Stomach (tissue), 8 donors: ENCODE measurements at regions not wholly inside any gene's neighbourhood (a gene's known extent, or its start where the extent isn't known, plus 50 kb on each side); places are given as distances from the start of the nearest gene placed in this dataset.

Source experiments
- DNase-seq, 2 donors: peaks; one replicate each; pipeline versions ENCODE4 v3.0.0 to v3.0.0-alpha.2; 2013 to 2019
- H3K27ac ChIP-seq, 5 donors: fragments of 200-600 bp in 4 of 5; sonication (generic) in 4 of 5; one replicate each; pipeline ENCODE4 v1.5.1; 2013 to 2019; ENCODE audit warnings: mild to moderate bottlenecking in 1 of 5, moderate library complexity in 1 of 5
- H3K27me3 ChIP-seq, 3 donors: fragments of 200-600 bp; sonication (generic); one replicate each; pipeline ENCODE4 v1.5.1; 2017 to 2019; ENCODE audit warnings: mixed run types in 1 of 3
- H3K36me3 ChIP-seq, 4 donors: fragments of 200-600 bp; sonication (generic); 1 replicate in 3 of 4; 2 replicates in 1 of 4; pipeline ENCODE4 v1.5.1; 2016 to 2019
- H3K4me1 ChIP-seq, 4 donors: fragments of 200-600 bp; sonication (generic); one replicate each; pipeline ENCODE4 v1.5.1; 2016 to 2019
- H3K4me3 ChIP-seq, 4 donors: fragments of 200-600 bp; sonication (generic) in 3 of 4; one replicate each; pipeline ENCODE4 v1.5.1; 2016 to 2019; ENCODE audit warnings: mild to moderate bottlenecking in 1 of 4
- H3K9me3 ChIP-seq, 4 donors: fragments of 200-600 bp; sonication (generic); one replicate each; pipeline ENCODE4 v1.5.1; 2016 to 2019
- EP300 ChIP-seq: sonication (generic); formaldehyde crosslinking; IDR thresholded peaks from one replicate; pipeline ENCODE4 v1.6.1; 2017; ENCODE audit warnings: antibody characterized with exemption
- POLR2A ChIP-seq, 4 donors: fragments of 450-650 bp; IDR thresholded peaks; one replicate each; pipeline ENCODE4 v1.6.1; 2016; ENCODE audit warnings: antibody characterized with exemption in 4 of 4, control low read depth in 2 of 4, mild to moderate bottlenecking in 1 of 4, moderate library complexity in 1 of 4
- POLR2AphosphoS5 ChIP-seq, 3 donors: sonication (generic); formaldehyde crosslinking; IDR thresholded peaks; one replicate each; pipeline ENCODE4 v1.6.1; 2016; ENCODE audit warnings: antibody characterized with exemption in 3 of 3
- WGBS, 5 donors: extraction: QIAGEN DNeasy Blood & Tissue Kit in 3 of 5; methylation state at CpG; one replicate each; pipeline versions ENCODE4 v1.1.5 to v1.1.7; 2013 to 2018; 5-methylcytosine and 5-hydroxymethylcytosine counted together
- intact Hi-C: fragments of 100-400 bp; cut with DNase I; formaldehyde crosslinking; loops from one replicate; pipeline ENCODE4 v1.15.1; 2023; ENCODE audit warnings: low total_unique reads
- TF ChIP-seq, protein P1 (sequence below), 7 experiments: fragments of 450-650 bp in 4 of 7; fragments of 200-600 bp in 3 of 7; sonication (generic) in 3 of 7; IDR thresholded peaks; one replicate each; pipeline ENCODE4 v1.5.1; 2016 to 2019; ENCODE audit warnings: antibody characterized with exemption in 7 of 7, control low read depth in 2 of 7, mild to moderate bottlenecking in 1 of 7
- donor health status: healthy with polysubstance abuse.
- donor health status: Bipolar disorder and iron deficiency.
- donor health status: healthy.

DNA sequence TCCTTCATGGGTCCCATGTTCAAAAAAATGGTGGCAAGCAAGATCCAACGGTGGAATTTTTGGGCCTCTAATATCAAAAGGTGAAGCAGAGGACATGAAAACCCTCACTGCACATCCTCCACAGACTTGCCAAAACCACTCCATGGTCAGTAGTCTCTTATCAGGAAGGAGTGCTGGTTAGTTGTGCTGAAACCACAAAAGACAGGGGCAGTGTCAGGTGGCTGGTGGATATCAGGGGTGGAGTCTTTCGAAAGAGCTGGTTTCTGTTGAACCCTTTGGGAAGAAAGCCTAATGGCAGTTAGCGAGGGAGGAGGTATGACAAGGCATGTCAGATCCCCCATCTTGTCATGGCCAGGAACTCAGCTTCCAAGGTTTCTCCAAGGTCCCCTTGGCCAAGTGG lies 395.9 kb upstream of the CAMK1G start:
- Histone ChIP-seq H3K4me1 (no peaks in the 10 kb centered on the region), H3K4me3 (no peak overlapping the region), H3K27ac (no peak overlapping the region), H3K9me3 (peaks cover 0 to 13% (median 9%) of the 10 kb centered on the region in 4 donors), H3K27me3 (no peaks in the 10 kb centered on the region), H3K36me3 (no peaks in the 10 kb centered on the region)
- DNase-seq = no peak
- no peak for TF ChIP-seq EP300
- TF ChIP-seq POLR2AphosphoS5 (IDR thresholded peaks at IDR 0.05) = no peak
- TF ChIP-seq POLR2A (IDR thresholded peaks at IDR 0.05) = no peak
- TF ChIP-seq, protein P1, sequence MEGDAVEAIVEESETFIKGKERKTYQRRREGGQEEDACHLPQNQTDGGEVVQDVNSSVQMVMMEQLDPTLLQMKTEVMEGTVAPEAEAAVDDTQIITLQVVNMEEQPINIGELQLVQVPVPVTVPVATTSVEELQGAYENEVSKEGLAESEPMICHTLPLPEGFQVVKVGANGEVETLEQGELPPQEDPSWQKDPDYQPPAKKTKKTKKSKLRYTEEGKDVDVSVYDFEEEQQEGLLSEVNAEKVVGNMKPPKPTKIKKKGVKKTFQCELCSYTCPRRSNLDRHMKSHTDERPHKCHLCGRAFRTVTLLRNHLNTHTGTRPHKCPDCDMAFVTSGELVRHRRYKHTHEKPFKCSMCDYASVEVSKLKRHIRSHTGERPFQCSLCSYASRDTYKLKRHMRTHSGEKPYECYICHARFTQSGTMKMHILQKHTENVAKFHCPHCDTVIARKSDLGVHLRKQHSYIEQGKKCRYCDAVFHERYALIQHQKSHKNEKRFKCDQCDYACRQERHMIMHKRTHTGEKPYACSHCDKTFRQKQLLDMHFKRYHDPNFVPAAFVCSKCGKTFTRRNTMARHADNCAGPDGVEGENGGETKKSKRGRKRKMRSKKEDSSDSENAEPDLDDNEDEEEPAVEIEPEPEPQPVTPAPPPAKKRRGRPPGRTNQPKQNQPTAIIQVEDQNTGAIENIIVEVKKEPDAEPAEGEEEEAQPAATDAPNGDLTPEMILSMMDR (IDR thresholded peaks at IDR 0.05) = no peak
- WGBS, 5 donors = 84 to 93% (median 85%) methylated on average over 3 of the region's 3 CpGs
- intact Hi-C loops = no loop called here

DNA sequence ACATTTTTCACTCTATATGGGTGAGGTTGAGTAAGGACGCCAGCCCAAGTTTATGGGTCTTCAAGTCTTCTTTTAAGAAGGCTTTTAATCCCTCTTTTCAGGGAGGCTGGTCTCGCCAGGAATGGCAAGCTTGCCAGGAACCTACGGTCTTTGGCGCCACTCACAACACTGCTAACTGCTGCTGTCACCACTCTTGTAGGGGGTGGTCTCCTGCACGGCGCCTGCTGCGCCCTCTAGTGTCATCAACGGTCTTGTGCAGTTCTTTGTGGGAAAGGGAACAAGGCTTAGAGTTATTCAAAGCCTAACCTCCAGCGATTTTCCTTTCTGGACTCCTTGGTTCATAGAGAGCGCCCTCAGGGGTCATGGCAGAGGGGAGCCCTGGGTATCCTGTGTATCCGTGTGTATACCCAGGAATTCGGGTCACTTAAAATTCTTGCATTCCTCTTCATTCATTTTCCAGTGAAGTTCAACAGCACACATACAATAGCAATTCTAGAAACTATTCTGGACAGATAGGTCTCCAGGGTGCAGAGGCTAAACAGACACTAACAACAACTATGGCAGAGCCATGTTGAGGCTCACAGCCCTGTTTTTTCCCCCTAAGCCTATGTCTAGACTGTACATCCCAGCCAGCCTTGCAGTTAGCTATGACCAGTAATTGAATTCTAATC lies 392.8 kb upstream of the CAMK1G start:
- intact Hi-C loops = no loop called here
- Histone ChIP-seq H3K9me3 (peaks cover 6 to 13% (median 13%) of the 10 kb centered on the region in 4 donors), H3K36me3 (no peaks in the 10 kb centered on the region), H3K4me3 (no peak overlapping the region), H3K4me1 (no peaks in the 10 kb centered on the region), H3K27ac (no peak overlapping the region), H3K27me3 (no peaks in the 10 kb centered on the region)
- TF ChIP-seq, protein P1 (IDR thresholded peaks at IDR 0.05) = peak in 5 of 7 experiments; percentile 28 to 39 (median 36)
- no peak for TF ChIP-seq POLR2AphosphoS5 (IDR thresholded peaks at IDR 0.05)
- no peak for TF ChIP-seq POLR2A (IDR thresholded peaks at IDR 0.05)
- no peak for TF ChIP-seq EP300
- WGBS, 5 donors = 14 to 19% (median 16%) methylated on average over 12 of the region's 12 CpGs
- peak; percentile 59 to 71 for DNase-seq

DNA sequence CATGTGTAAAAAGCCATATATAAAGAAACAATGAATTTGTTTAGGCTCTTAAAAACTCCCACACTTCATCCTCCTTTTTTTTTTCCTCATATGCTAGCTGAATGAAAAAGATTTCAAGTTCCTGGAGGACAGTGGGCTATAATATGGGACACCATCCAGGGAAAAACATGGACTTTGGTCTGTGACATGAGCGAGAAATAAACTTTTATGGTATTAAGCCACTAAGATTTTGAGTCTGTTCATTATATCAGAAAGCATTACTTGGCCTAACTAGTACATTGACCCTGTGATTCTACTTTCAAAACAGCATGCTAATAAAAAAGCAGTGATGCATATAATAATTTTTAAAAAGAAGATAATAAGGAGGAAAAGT lies 392.3 kb upstream of the CAMK1G start:
- Histone ChIP-seq H3K4me3 (no peak overlapping the region), H3K27me3 (no peaks in the 10 kb centered on the region), H3K36me3 (no peaks in the 10 kb centered on the region), H3K27ac (no peak overlapping the region), H3K9me3 (peaks cover 12 to 18% (median 18%) of the 10 kb centered on the region in 4 donors), H3K4me1 (no peaks in the 10 kb centered on the region)
- TF ChIP-seq, protein P1 (IDR thresholded peaks at IDR 0.05) = no peak
- no peak for TF ChIP-seq POLR2AphosphoS5 (IDR thresholded peaks at IDR 0.05)
- TF ChIP-seq POLR2A (IDR thresholded peaks at IDR 0.05) = no peak
- no peak for TF ChIP-seq EP300
- intact Hi-C loops = no loop called here
- WGBS, 5 donors = 50 to 71% (median 54%) methylated on average over 1 of the region's 1 CpG
- DNase-seq = no peak

DNA sequence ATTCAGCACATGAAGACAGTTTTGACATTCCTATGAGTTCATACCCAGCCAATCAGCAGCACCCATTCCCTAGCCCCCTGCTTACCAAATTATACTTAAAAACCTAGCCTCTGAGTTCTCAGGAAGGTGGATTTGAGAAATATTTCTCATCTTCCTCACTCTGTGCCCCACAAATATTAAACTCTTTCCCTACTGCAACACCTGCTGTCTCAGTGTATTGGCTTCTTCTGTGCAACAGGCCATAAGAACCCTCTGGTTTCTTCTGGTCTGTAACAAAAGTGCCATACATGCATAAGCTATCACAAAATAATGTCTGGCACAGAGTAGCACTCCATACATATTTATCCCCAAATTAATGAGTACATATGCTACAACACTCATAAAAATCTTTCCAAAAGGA lies 387.4 kb upstream of the CAMK1G start:
- H3K27ac ChIP-seq = no peak overlapping the region
- no peaks in the 10 kb centered on the region for H3K36me3 ChIP-seq
- no peak for TF ChIP-seq POLR2A (IDR thresholded peaks at IDR 0.05)
- H3K4me3 ChIP-seq = no peak overlapping the region
- peaks cover 14 to 27% (median 25%) of the 10 kb centered on the region in 4 donors for H3K9me3 ChIP-seq
- H3K4me1 ChIP-seq = no peaks in the 10 kb centered on the region
- H3K27me3 ChIP-seq = peaks cover 0 to 5% (median 0%) of the 10 kb centered on the region in 3 donors
- intact Hi-C loops = no loop called here
- DNase-seq = no peak
